ENCODE measurements at regions not wholly inside any gene's neighbourhood (a gene's known extent, or its start where the extent isn't known, plus 50 kb on each side); places are given as distances from the start of the nearest gene placed in this dataset.
A peak's percentile ranks its signal among the peaks of the same experiment; 100 is the strongest.

GRCh38 chr2:79275863-79276262 lies 116.3 kb upstream of the REG3A start:
- Histone ChIP-seq H3K4me3 (no peak overlapping the region), H3K36me3 (ENCODE audit: insufficient read depth) (no peaks in the 10 kb centered on the region; the same call in 1 of the 2 replicates), H3F3A (replicated peaks; ENCODE audit: low read depth) (no peaks in the 10 kb centered on the region), H3K27ac (ENCODE audit: low read depth) (0 out of 2 replicates have a peak overlapping the region, but pooled peaks have one; percentile 22), H4K20me1 (replicated peaks; ENCODE audit: insufficient read depth) (no peaks in the 10 kb centered on the region), H3K79me2 (replicated peaks; ENCODE audit: insufficient read depth) (no peaks in the 10 kb centered on the region), H3K4me2 (no peak overlapping the region), H3K27me3 (ENCODE audit: insufficient read depth) (no peaks in the 10 kb centered on the region), H3K9me2 (ENCODE audit: insufficient read depth) (peaks cover 2% of the 10 kb centered on the region; the same call in 1 of the 2 replicates), H3K4me1 (ENCODE audit: insufficient read depth) (peaks cover 23% of the 10 kb centered on the region), H2AFZ (no peak overlapping the region)
- H3K36me3 Mint-ChIP-seq (ENCODE audit: low read depth): peaks cover 8% of the 10 kb centered on the region; the same call in 1 of the 3 replicates
- peak; percentile 68 for ATAC-seq
- H3K9me3 Mint-ChIP-seq: peaks cover 20% of the 10 kb centered on the region; the same call in 2 of the 3 replicates
- H3K27ac Mint-ChIP-seq: no peak overlapping the region
- H3K27me3 Mint-ChIP-seq (ENCODE audit: insufficient read depth, low read depth, poor library complexity): no peaks in the 10 kb centered on the region
- no peak overlapping the region for H3K4me3 Mint-ChIP-seq
- peak; percentile 60 for DNase-seq (ENCODE audit: low spot score)
- TF ChIP-seq ZNF462 (CRISPR knock-in tag; IDR thresholded peaks at IDR 0.05) (peak; percentile 83), NANOG (IDR thresholded peaks at IDR 0.05; ENCODE audit: borderline replicate concordance) (peak; percentile 73), ZNF114 (CRISPR knock-in tag; IDR thresholded peaks at IDR 0.05) (no peak)
- peaks cover 23% of the 10 kb centered on the region for H3K4me1 Mint-ChIP-seq

- peak; percentile 34 for DNase-seq (ENCODE audit: low spot score)
- Histone ChIP-seq H3K4me3 (no peak overlapping the region), H3K9me2 (ENCODE audit: insufficient read depth) (no peaks in the 10 kb centered on the region), H3F3A (replicated peaks; ENCODE audit: low read depth) (no peaks in the 10 kb centered on the region), H4K20me1 (replicated peaks; ENCODE audit: insufficient read depth) (no peaks in the 10 kb centered on the region), H3K4me2 (no peak overlapping the region), H3K27ac (ENCODE audit: low read depth) (no peak overlapping the region), H3K4me1 (ENCODE audit: insufficient read depth) (peaks cover 23% of the 10 kb centered on the region), H3K79me2 (replicated peaks; ENCODE audit: insufficient read depth) (no peaks in the 10 kb centered on the region), H2AFZ (no peak overlapping the region), H3K36me3 (ENCODE audit: insufficient read depth) (no peaks in the 10 kb centered on the region; the same call in 1 of the 2 replicates), H3K27me3 (ENCODE audit: insufficient read depth) (no peaks in the 10 kb centered on the region)
- H3K4me3 Mint-ChIP-seq: no peak overlapping the region
- peak; percentile 35; the same call in 2 of the 3 replicates for ATAC-seq
- H3K27ac Mint-ChIP-seq: no peak overlapping the region
- H3K9me3 Mint-ChIP-seq: peaks cover 20% of the 10 kb centered on the region; the same call in 2 of the 3 replicates
- H3K36me3 Mint-ChIP-seq (ENCODE audit: low read depth): peaks cover 8% of the 10 kb centered on the region; the same call in 1 of the 3 replicates
- H3K27me3 Mint-ChIP-seq (ENCODE audit: insufficient read depth, low read depth, poor library complexity): no peaks in the 10 kb centered on the region
- H3K4me1 Mint-ChIP-seq: peaks cover 23% of the 10 kb centered on the region
- peak; percentile 29 to 62; a peak in 3 of 4 replicates for TF ChIP-seq CTCF (conservative IDR thresholded peaks at IDR 0.05; ENCODE audit: low read depth in 2 of 2)
These were observed 115.6 kb upstream of the REG3A start for GRCh38 chr2:79275197-79275596.
